A549 (cell line): ENCODE measurements at regions not wholly inside any gene's neighbourhood (a gene's known extent, or its start where the extent isn't known, plus 50 kb on each side); places are given as distances from the start of the nearest gene placed in this dataset.

Experiments
- ATAC-seq, 2 experiments: fragments of 200-7000 bp in 1 of 2; fragments of >200 bp in 1 of 2; cut with Nextera tagmentation in 1 of 2; cut with Tn5 transposase in 1 of 2; 3 replicates each; pipeline versions ENCODE4 v1.8.0 to v1.9.1; 2018 to 2020; ENCODE audit warnings: mild to moderate bottlenecking in 1 of 2, moderate library complexity in 1 of 2
- CTCF ChIA-PET: fragments of 300-600 bp; sonication (Branson Sonifier 250); formaldehyde crosslinking; extraction: SDS; loops from one replicate; lab custom pipeline; 2021; ENCODE audit warnings: antibody characterized with exemption, inconsistent platforms; lab: Yijun Ruan, JAX
- POLR2A ChIA-PET: fragments of 350-600 bp; formaldehyde crosslinking; extraction: SDS; loops from one replicate; lab custom pipeline; 2021; ENCODE audit warnings: antibody characterized with exemption, inconsistent platforms; lab: Yijun Ruan, JAX
- DNase-seq, 2 experiments: peaks; one replicate each; pipeline versions ENCODE4 v3.0.0 to v3.0.0-alpha.2; 2011 to 2016; ENCODE audit warnings: low read depth in 1 of 2, low spot score in 1 of 2
- FAIRE-seq: peaks from 2 replicates; lab custom pipeline; 2011; peaks lifted over from hg19 to GRCh38; lab: Jason Lieb, UNC
- H3K27ac ChIP-seq, 2 experiments: fragments of >200 bp; sonication (Bioruptor Twin); formaldehyde crosslinking; 3 replicates each; pipeline ENCODE4 v1.5.1; 2016 to 2017
- H3K4me1 ChIP-seq: fragments of >200 bp; sonication (Bioruptor Twin); formaldehyde crosslinking; 3 replicates; pipeline ENCODE4 v1.6.1; 2016
- H3K4me2 ChIP-seq: fragments of >200 bp; sonication (Bioruptor Twin); formaldehyde crosslinking; 3 replicates; pipeline ENCODE4 v1.6.1; 2016
- H3K4me3 ChIP-seq: fragments of >200 bp; sonication (Bioruptor Twin); formaldehyde crosslinking; 3 replicates; pipeline ENCODE4 v1.5.1; 2016
- H3K9me3 ChIP-seq: fragments of >200 bp; sonication (Bioruptor Twin); formaldehyde crosslinking; 3 replicates; pipeline ENCODE4 v1.6.1; 2016
- ATOH8 ChIP-seq: fragments of 250-450 bp; sonication (Bioruptor Pico); IDR thresholded peaks from 2 replicates; pipeline ENCODE4 v1.5.0; 2020; ENCODE audit warnings: low read depth, mild to moderate bottlenecking, moderate library complexity
- BCL3 ChIP-seq: fragments of >200 bp; sonication (Bioruptor Twin); formaldehyde crosslinking; IDR thresholded peaks from 3 replicates; pipeline ENCODE4 v1.6.1; 2016
- CEBPB ChIP-seq, 2 experiments: fragments of >200 bp in 1 of 2; sonication (Bioruptor Twin) in 1 of 2; formaldehyde crosslinking in 1 of 2; IDR thresholded peaks; 2 replicates each; pipeline ENCODE4 v1.6.1; 2012 to 2016
- ESRRA ChIP-seq: fragments of 150-350 bp; IDR thresholded peaks from 2 replicates; pipeline ENCODE4 v1.6.1; 2014; ENCODE audit warnings: mild to moderate bottlenecking, low read length, borderline replicate concordance
- HEYL ChIP-seq: fragments of 250-450 bp; sonication (Bioruptor Pico); IDR thresholded peaks from 2 replicates; pipeline ENCODE4 v1.8.0; 2021; ENCODE audit warnings: mild to moderate bottlenecking, moderate library complexity
- HOXA7 ChIP-seq: fragments of 250-450 bp; sonication (Bioruptor Pico); IDR thresholded peaks from 2 replicates; pipeline ENCODE4 v1.5.0; 2020; ENCODE audit warnings: mild to moderate bottlenecking, moderate library complexity
- HOXB13 ChIP-seq: fragments of 250-450 bp; sonication (Bioruptor Pico); IDR thresholded peaks from 2 replicates; pipeline ENCODE4 v1.5.0; 2020; ENCODE audit warnings: low read depth, mild to moderate bottlenecking, moderate library complexity
- JUN ChIP-seq, 2 experiments: fragments of >200 bp; sonication (Bioruptor Twin); formaldehyde crosslinking; IDR thresholded peaks; 2 replicates in 1 of 2; 3 replicates in 1 of 2; pipeline ENCODE4 v1.6.1; 2016 to 2017
- JUNB ChIP-seq: fragments of >200 bp; sonication (Bioruptor Twin); formaldehyde crosslinking; IDR thresholded peaks from 2 replicates; pipeline ENCODE4 v1.6.1; 2016
- KDM1A ChIP-seq: fragments of 200-600 bp; sonication (generic); IDR thresholded peaks from 2 replicates; pipeline ENCODE4 v1.6.1; 2016; ENCODE audit warnings: low read depth, mild to moderate bottlenecking
- MAX ChIP-seq: IDR thresholded peaks from 2 replicates; pipeline ENCODE4 v1.6.1; 2012
- MAZ ChIP-seq: fragments of 150-350 bp; IDR thresholded peaks from 2 replicates; pipeline ENCODE4 v1.6.1; 2014; ENCODE audit warnings: antibody characterized with exemption, low read depth, low read length, borderline replicate concordance
- NPAS2 ChIP-seq: fragments of 250-450 bp; sonication (Bioruptor Pico); IDR thresholded peaks from 2 replicates; pipeline ENCODE4 v1.8.0; 2022; ENCODE audit warnings: mild to moderate bottlenecking, moderate library complexity, borderline replicate concordance
- PBX3 ChIP-seq: IDR thresholded peaks from 2 replicates; pipeline ENCODE4 v1.6.1; 2012
- POLR2A ChIP-seq: IDR thresholded peaks from 2 replicates; pipeline ENCODE4 v1.6.1; 2012; ENCODE audit warnings: mild to moderate bottlenecking, low read length
- POLR2AphosphoS2 ChIP-seq: conservative IDR thresholded peaks from 2 replicates; pipeline ENCODE4 v1.6.1; 2012; ENCODE audit warnings: low read length, improper control_type of control experiment, inconsistent platforms
- SMC3 ChIP-seq: fragments of >200 bp; sonication (Bioruptor Twin); formaldehyde crosslinking; IDR thresholded peaks from 3 replicates; pipeline ENCODE4 v1.6.1; 2018; ENCODE audit warnings: inconsistent platforms
- TFCP2L1 ChIP-seq: fragments of 250-450 bp; sonication (Bioruptor Pico); IDR thresholded peaks from 2 replicates; pipeline ENCODE4 v1.5.0; 2021; ENCODE audit warnings: mild to moderate bottlenecking
- TP53 ChIP-seq: fragments of 250-450 bp; sonication (Bioruptor Pico); IDR thresholded peaks from 2 replicates; pipeline ENCODE4 v1.5.0; 2021; ENCODE audit warnings: mild to moderate bottlenecking, moderate library complexity
- ZC3H11A ChIP-seq: fragments of 450-650 bp; IDR thresholded peaks from 2 replicates; pipeline ENCODE4 v1.6.1; 2014; ENCODE audit warnings: antibody characterized with exemption, mild to moderate bottlenecking
- WGBS: methylation state at CpG from one replicate; pipeline ENCODE4 v1.1.6; 2017; ENCODE audit errors: missing lambda C conversion rate; 5-methylcytosine and 5-hydroxymethylcytosine counted together
- TF ChIP-seq, protein P1 (sequence below): fragments of 200-600 bp; sonication (generic); IDR thresholded peaks from 2 replicates; pipeline ENCODE4 v1.6.1; 2016; ENCODE audit warnings: antibody characterized with exemption, mild to moderate bottlenecking, moderate library complexity

DNA sequence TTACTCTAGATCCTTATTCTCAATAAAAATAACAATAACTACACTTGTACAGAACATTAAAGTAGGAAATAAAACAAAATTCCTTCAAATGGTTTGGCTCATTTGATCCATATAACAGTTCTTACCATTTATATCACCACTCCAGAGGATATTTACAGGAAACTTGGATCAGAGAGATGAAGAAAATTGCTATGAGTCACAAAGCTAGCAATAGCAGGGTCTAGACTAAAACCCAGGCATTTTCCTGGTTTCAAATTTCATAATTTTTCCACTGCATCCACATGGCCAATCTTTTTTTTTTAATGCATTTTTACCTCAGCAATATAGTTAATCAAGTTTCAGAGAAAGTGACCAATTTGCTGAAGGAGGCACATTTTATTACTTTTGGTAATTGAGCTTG lies 299.2 kb downstream of the ELAVL2 start:
- no peak for DNase-seq

GRCh38 chr9:23532282-23532681 lies 293.8 kb downstream of the ELAVL2 start:
- POLR2A ChIA-PET = no interaction called here

More for the DNA sequence above, 299.2 kb downstream of the ELAVL2 start:
- CTCF ChIA-PET = no interaction called here
- Histone ChIP-seq H3K4me3 (no peak overlapping the region), H3K9me3 (no peaks in the 10 kb centered on the region), H3K27ac (no peak overlapping the region), H3K4me1 (no peaks in the 10 kb centered on the region)
- ATAC-seq = no peak
- FAIRE-seq = no peak
- TF ChIP-seq BCL3 (no peak), JUN (IDR thresholded peaks at IDR 0.05) (no peak), SMC3 (no peak), NPAS2 (CRISPR knock-in tag) (no peak), KDM1A (no peak), TFCP2L1 (no peak), HOXB13 (CRISPR knock-in tag) (no peak), HOXA7 (CRISPR knock-in tag) (no peak), CEBPB (IDR thresholded peaks at IDR 0.05) (no peak), POLR2A (no peak), TP53 (CRISPR knock-in tag) (no peak)
- TF ChIP-seq, all 56 proteins: peak for 0
- H3K4me2 ChIP-seq = no peak overlapping the region
- POLR2A ChIA-PET = no interaction called here

GRCh38 chr9:23537192-23538066 lies 288.6 kb downstream of the ELAVL2 start:
- H3K4me2 ChIP-seq = no peak overlapping the region
- TF ChIP-seq PBX3 = no peak
- TF ChIP-seq, protein P1, sequence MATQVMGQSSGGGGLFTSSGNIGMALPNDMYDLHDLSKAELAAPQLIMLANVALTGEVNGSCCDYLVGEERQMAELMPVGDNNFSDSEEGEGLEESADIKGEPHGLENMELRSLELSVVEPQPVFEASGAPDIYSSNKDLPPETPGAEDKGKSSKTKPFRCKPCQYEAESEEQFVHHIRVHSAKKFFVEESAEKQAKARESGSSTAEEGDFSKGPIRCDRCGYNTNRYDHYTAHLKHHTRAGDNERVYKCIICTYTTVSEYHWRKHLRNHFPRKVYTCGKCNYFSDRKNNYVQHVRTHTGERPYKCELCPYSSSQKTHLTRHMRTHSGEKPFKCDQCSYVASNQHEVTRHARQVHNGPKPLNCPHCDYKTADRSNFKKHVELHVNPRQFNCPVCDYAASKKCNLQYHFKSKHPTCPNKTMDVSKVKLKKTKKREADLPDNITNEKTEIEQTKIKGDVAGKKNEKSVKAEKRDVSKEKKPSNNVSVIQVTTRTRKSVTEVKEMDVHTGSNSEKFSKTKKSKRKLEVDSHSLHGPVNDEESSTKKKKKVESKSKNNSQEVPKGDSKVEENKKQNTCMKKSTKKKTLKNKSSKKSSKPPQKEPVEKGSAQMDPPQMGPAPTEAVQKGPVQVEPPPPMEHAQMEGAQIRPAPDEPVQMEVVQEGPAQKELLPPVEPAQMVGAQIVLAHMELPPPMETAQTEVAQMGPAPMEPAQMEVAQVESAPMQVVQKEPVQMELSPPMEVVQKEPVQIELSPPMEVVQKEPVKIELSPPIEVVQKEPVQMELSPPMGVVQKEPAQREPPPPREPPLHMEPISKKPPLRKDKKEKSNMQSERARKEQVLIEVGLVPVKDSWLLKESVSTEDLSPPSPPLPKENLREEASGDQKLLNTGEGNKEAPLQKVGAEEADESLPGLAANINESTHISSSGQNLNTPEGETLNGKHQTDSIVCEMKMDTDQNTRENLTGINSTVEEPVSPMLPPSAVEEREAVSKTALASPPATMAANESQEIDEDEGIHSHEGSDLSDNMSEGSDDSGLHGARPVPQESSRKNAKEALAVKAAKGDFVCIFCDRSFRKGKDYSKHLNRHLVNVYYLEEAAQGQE = no peak
- TF ChIP-seq POLR2AphosphoS2 = no peak
- no peak for TF ChIP-seq ZC3H11A
- TF ChIP-seq MAX = no peak
- TF ChIP-seq ESRRA = no peak
- no peak for DNase-seq
- no peak overlapping the region for H3K27ac ChIP-seq
- no peaks in the 10 kb centered on the region for H3K4me1 ChIP-seq
- ChIA-PET CTCF (interaction anchor here (0.8 kb wide), 1 partner anchor 20 kb away, joined by 3 read pairs; no protein-coding TSS in a partner anchor), POLR2A (no interaction called here)
- H3K4me3 ChIP-seq = no peak overlapping the region
- WGBS = 56% methylated on average over 14 of the region's 17 CpGs
- no peaks in the 10 kb centered on the region for H3K9me3 ChIP-seq
- ATAC-seq = no peak
- FAIRE-seq = no peak

More at GRCh38 chr9:23532282-23532681, 293.8 kb downstream of the ELAVL2 start:
- DNase-seq = no peak
- TF ChIP-seq JUNB = no peak
- no peak for TF ChIP-seq MAZ
- no peak for TF ChIP-seq HEYL (CRISPR knock-in tag)
- no peak for TF ChIP-seq ESRRA
- TF ChIP-seq ATOH8 (CRISPR knock-in tag) = no peak
- no peak for TF ChIP-seq PBX3
- Histone ChIP-seq H3K4me1 (no peaks in the 10 kb centered on the region), H3K9me3 (no peaks in the 10 kb centered on the region), H3K4me2 (no peak overlapping the region), H3K4me3 (no peak overlapping the region), H3K27ac (no peak overlapping the region)
- CTCF ChIA-PET = no interaction called here
- WGBS = 3% methylated on average over 2 of the region's 2 CpGs
- no peak for ATAC-seq
- FAIRE-seq = no peak
